Transverse colon (tissue), 3 donors: ENCODE measurements at regions not wholly inside any gene's neighbourhood (a gene's known extent, or its start where the extent isn't known, plus 50 kb on each side); places are given as distances from the start of the nearest gene placed in this dataset.

Experiments used
- POLR2A ChIP-seq: fragments of 450-650 bp; IDR thresholded peaks from one replicate; pipeline ENCODE4 v1.6.1; 2016; ENCODE audit warnings: antibody characterized with exemption, mild to moderate bottlenecking, moderate library complexity
- TF ChIP-seq, protein P1 (sequence below), 5 experiments: fragments of 200-600 bp in 3 of 5; fragments of 450-650 bp in 2 of 5; sonication (generic) in 3 of 5; IDR thresholded peaks; 1 replicate in 2 of 5; 2 replicates in 3 of 5; pipeline ENCODE4 v1.5.1; 2016 to 2017; ENCODE audit warnings: antibody characterized with exemption in 5 of 5, inconsistent platforms in 3 of 5, mild to moderate bottlenecking in 2 of 5, moderate library complexity in 1 of 5

DNA sequence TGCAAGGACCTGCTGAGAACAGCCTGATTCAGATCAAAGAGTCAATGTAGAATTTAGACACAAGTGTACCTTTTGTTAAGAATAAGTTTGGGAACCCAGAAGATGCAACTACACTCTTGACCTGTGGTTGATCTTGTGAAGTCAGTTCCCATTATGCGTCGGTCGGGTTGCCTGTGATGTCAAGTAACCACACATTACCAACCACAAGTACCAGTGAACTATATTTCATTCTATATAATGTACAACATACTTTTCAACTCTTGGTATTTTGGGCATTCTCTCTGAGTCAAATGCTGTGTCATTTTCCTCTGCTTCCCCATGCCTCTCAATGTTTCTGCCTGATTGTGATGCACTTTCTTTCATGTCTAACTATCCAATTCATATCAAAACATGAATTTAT is 426.2 kb downstream of the ETV1 start:
- TF ChIP-seq, protein P1, sequence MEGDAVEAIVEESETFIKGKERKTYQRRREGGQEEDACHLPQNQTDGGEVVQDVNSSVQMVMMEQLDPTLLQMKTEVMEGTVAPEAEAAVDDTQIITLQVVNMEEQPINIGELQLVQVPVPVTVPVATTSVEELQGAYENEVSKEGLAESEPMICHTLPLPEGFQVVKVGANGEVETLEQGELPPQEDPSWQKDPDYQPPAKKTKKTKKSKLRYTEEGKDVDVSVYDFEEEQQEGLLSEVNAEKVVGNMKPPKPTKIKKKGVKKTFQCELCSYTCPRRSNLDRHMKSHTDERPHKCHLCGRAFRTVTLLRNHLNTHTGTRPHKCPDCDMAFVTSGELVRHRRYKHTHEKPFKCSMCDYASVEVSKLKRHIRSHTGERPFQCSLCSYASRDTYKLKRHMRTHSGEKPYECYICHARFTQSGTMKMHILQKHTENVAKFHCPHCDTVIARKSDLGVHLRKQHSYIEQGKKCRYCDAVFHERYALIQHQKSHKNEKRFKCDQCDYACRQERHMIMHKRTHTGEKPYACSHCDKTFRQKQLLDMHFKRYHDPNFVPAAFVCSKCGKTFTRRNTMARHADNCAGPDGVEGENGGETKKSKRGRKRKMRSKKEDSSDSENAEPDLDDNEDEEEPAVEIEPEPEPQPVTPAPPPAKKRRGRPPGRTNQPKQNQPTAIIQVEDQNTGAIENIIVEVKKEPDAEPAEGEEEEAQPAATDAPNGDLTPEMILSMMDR (IDR thresholded peaks at IDR 0.05): no peak
- TF ChIP-seq POLR2A: no peak
